ENCODE measurements at regions not wholly inside any gene's neighbourhood (a gene's known extent, or its start where the extent isn't known, plus 50 kb on each side); places are given as distances from the start of the nearest gene placed in this dataset.

DNA sequence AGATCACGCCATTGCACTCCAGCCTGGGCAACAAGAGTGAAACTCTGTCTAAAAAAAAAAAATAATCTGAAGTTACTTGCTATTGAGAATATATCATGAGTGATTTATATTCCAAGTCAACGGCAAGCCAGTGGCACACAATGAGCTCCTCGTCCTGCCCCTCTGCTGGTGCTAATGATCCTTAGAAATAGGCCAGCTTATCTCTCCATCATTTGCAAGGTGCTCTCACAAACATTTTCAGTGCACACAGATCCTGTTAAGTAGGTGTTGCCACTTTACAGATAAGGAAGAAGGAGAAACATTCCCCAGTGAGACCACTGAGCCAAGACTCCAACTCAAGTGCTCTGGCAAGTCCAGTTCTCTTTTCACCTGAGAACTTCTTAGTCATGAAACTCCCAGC lies 91.3 kb upstream of the GPR45 start:
- no peak for ATAC-seq

GRCh38 chr2:105154119-105154818 lies 87.3 kb upstream of the GPR45 start:
- ATAC-seq = no peak

DNA sequence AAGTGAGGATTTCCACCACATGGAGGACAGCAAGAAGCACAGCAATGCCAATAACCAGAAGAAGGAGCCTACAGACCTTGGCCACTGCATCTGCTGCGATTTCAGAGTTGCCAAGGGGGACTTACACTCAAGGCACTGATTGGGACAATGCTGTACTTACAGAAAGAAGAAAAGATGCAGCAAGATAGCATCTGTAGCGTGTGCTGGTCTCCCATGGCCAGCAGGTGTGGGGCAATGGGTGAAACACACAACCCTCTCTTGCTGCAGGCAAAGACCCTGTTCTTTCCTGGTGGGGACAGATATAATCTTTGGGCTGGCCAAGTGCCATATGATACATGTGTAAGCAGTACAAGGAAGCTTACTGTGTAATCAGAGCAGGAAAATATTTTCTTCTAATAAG lies 85.4 kb upstream of the GPR45 start:
- ATAC-seq = no peak

GRCh38 chr2:105158002-105158401 lies 83.5 kb upstream of the GPR45 start:
- no peak for ATAC-seq

- ATAC-seq = no peak
These were observed 74.9 kb upstream of the GPR45 start for GRCh38 chr2:105166688-105167087.

DNA sequence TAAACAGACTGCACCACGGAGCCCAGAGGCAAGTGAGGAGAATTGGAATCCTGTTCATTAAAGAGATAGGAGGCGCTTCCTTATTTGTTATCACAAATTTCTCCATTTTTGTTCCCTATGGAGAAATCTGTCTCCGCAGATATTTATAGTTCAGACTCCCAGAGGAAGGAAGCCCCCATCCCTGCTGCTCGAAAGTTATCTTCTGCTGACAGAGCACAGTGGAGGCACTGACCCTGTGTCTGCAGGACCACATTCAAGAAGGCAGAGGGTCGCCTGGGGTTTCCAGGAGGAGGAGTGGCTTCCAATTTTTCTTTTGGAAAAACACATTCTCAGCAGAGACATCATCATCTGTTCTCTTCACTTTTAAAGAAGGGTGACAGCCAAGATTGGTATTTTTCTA lies 73.0 kb upstream of the GPR45 start:
- no peak for ATAC-seq

- ATAC-seq = no peak
These were observed 66.3 kb upstream of the GPR45 start for GRCh38 chr2:105175231-105175630.

- ATAC-seq = peak; percentile 68
These were observed 65.1 kb upstream of the GPR45 start for GRCh38 chr2:105176429-105176828.

DNA sequence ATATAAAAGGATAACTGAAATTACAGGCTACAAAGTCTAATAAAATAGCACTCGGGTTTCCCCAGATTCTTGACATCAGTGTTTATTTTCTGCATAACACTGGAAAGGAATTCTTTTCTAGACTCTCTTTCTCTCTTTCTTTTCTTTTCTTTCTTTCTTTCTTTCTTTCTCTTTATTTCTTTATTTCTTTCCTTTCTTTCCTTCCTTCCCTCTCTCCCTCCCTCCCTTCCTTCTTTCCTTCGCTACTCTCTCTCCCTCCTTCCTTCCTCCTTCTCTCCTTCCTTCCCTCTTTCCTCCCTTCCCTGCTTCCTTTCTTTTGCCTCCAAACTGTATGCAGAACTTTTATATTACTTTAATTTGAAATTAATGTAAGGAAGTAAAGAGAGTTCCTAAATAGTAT lies 64.5 kb upstream of the GPR45 start:
- ATAC-seq = no peak

- ATAC-seq = no peak
These were observed 63.8 kb upstream of the GPR45 start for GRCh38 chr2:105177536-105178254.

DNA sequence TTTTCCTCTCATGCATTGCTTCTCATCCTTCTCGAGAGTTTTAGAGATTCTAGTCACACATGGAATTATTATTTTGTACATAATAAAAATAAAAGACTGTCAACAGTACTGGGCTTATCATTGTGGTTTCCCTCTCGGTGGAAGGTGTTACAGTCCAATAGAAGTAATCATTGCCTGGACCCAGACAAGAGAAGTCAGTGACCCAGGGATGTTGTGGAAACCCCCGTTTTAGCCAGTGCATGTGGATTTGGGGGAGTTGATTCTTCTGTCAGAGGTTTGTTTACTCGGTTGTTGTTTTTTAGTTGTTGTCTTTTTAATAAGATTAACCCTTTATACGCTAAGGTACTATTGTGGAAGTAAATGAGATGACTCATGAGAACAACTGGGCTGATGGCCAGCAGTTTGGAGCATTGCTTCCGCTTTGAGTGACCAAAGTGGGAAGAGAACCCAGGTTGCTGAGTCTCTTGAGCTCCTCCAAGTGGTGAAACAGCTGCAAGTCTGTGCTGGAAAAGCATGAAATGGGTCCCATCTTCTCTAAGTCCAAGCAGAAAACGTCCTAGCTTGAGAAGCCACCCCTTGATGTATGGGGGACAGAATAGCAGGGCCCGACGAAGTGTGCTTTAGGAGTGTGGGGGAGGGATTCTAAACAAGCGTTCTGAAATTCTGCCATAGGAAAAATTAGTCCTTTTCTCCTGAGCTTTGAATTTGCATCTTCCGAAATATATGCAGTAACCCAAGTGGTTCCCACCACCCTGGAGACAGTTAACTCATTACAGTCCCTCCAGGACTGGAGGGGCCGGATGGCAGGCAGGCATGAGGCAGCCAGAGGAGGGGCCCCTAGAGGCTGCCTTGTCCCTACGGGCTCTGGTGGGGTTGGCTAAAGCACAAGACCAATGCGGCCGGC lies 61.8 kb upstream of the GPR45 start:
- peak; percentile 73 for ATAC-seq

GRCh38 chr2:105180491-105180972 lies 61.0 kb upstream of the GPR45 start:
- no peak for ATAC-seq

DNA sequence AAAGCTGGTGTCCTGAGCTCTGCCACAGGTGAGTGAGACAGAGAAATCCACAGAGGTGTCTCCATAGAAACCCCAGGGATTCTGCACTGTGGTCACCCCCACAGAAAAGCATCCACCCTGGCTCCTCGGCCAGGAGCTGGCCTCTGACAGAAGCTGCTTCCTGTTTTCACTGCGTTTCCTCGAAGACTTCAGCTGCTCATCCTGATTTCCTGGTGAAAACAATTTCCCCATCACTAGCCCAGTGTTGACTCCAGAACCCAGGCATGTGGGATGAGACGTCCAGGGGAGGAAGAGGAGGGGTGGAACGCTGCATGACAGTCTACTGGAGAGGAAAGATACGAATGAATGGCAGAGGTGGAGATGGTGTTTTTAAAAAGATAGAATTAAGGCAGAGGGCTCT lies 60.3 kb upstream of the GPR45 start:
- no peak for ATAC-seq

- no peak for ATAC-seq
These were observed 57.8 kb upstream of the GPR45 start for GRCh38 chr2:105183555-105184323.

DNA sequence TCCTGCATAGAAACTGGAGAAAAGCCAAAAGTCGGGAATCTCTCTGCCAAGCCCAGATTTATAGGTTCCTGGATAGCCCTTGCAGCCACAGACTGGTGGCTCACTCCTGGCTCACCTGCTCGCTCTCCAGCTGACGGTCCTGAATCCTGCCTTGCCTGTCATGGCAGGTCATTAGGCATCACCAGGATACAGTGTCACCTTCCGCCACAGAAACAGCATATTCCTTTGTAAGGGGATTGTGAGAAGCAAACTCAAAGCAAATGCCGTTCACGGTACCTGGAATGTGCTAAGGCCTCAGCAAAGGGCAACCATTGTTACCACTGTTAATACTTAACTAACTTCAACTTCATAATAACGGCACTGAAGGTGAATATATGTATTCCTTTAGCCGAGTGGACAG lies 57.1 kb upstream of the GPR45 start:
- no peak for ATAC-seq

- peak; percentile 59 for ATAC-seq
These were observed 54.5 kb upstream of the GPR45 start for GRCh38 chr2:105186967-105187498.

GRCh38 chr2:105187531-105187930 lies 54.0 kb upstream of the GPR45 start:
- ATAC-seq = no peak

DNA sequence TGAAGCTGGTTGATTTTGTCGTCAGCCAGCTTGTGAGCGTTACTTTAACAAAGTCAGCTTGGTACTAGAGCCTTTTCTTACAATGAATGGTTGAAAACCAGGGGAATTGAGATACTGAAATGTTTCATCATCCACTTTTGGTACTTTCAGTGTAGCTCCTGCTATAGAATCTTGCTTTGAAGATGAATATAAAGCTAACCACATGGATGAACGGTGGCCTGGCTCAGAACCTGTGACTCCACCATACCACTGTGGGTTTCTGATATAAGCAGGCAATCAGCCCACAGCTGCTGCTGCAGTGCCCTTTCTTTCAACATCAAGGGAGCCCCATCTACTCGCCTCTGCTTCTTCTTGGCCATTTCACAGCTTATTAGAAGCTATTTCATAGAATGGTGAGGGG lies 53.2 kb upstream of the GPR45 start:
- ATAC-seq = no peak

Data from esophagus mucosa (tissue), 1 donor.